ENCODE measurements at regions not wholly inside any gene's neighbourhood (a gene's known extent, or its start where the extent isn't known, plus 50 kb on each side); places are given as distances from the start of the nearest gene placed in this dataset.
A peak's percentile ranks its signal among the peaks of the same experiment; 100 is the strongest.

- H3K9me3 ChIP-seq (ENCODE audit: low read depth): no peaks in the 10 kb centered on the region
These were observed 1388.6 kb upstream of the PIK3C3 start for GRCh38 chr18:40566510-40566844.

GRCh38 chr18:40565805-40566509, 1389.1 kb upstream of the PIK3C3 start:
- DNase-seq (ENCODE audit: low read depth in 1 of 2, low spot score in 1 of 2): no peak
- Histone ChIP-seq H3K9me3 (ENCODE audit: low read depth) (no peaks in the 10 kb centered on the region), H3K36me3 (no peaks in the 10 kb centered on the region), H3K27me3 (no peaks in the 10 kb centered on the region), H3K4me3 (no peak overlapping the region), H3K27ac (no peak overlapping the region), H3K4me1 (ENCODE audit: low read depth) (no peaks in the 10 kb centered on the region)
- TF ChIP-seq CTCF (IDR thresholded peaks at IDR 0.05; ENCODE audit: low read depth, low read length): no peak

More at GRCh38 chr18:40566510-40566844, 1388.6 kb upstream of the PIK3C3 start:
- no peaks in the 10 kb centered on the region for H3K4me1 ChIP-seq (ENCODE audit: low read depth)
- DNase-seq (ENCODE audit: low read depth in 1 of 2, low spot score in 1 of 2): no peak
- H3K36me3 ChIP-seq: no peaks in the 10 kb centered on the region
- TF ChIP-seq CTCF (IDR thresholded peaks at IDR 0.05; ENCODE audit: low read depth, low read length): no peak
- H3K27me3 ChIP-seq: no peaks in the 10 kb centered on the region
- H3K27ac ChIP-seq: no peak overlapping the region
- H3K4me3 ChIP-seq: no peak overlapping the region

- no peak for TF ChIP-seq CTCF (IDR thresholded peaks at IDR 0.05; ENCODE audit: low read depth, low read length)
- no peaks in the 10 kb centered on the region for H3K36me3 ChIP-seq
- H3K27ac ChIP-seq: no peak overlapping the region
These were observed 1395.5 kb upstream of the PIK3C3 start for GRCh38 chr18:40559556-40559955.

GRCh38 chr18:40558706-40559392, 1396.2 kb upstream of the PIK3C3 start:
- Histone ChIP-seq H3K27me3 (no peaks in the 10 kb centered on the region), H3K36me3 (no peaks in the 10 kb centered on the region), H3K4me1 (ENCODE audit: low read depth) (peaks cover 3% of the 10 kb centered on the region), H3K27ac (no peak overlapping the region), H3K9me3 (ENCODE audit: low read depth) (no peaks in the 10 kb centered on the region), H3K4me3 (no peak overlapping the region)
- no peak for TF ChIP-seq CTCF (IDR thresholded peaks at IDR 0.05; ENCODE audit: low read depth, low read length)
- no peak for DNase-seq (ENCODE audit: low read depth in 1 of 2, low spot score in 1 of 2)

More at GRCh38 chr18:40559556-40559955, 1395.5 kb upstream of the PIK3C3 start:
- H3K27me3 ChIP-seq: no peaks in the 10 kb centered on the region
- no peaks in the 10 kb centered on the region for H3K9me3 ChIP-seq (ENCODE audit: low read depth)
- no peak for DNase-seq (ENCODE audit: low read depth in 1 of 2, low spot score in 1 of 2)
- H3K4me1 ChIP-seq (ENCODE audit: low read depth): peaks cover under 1% of the 10 kb centered on the region
- H3K4me3 ChIP-seq: no peak overlapping the region

GRCh38 chr18:40555914-40556313, 1399.1 kb upstream of the PIK3C3 start:
- peaks cover 3% of the 10 kb centered on the region for H3K4me1 ChIP-seq (ENCODE audit: low read depth)
- no peaks in the 10 kb centered on the region for H3K9me3 ChIP-seq (ENCODE audit: low read depth)
- no peaks in the 10 kb centered on the region for H3K36me3 ChIP-seq
- no peak overlapping the region for H3K27ac ChIP-seq
- H3K4me3 ChIP-seq: no peak overlapping the region
- peak in 1 of 2 donors; percentile 26 for DNase-seq (ENCODE audit: low read depth in 1 of 2, low spot score in 1 of 2)
- no peak for TF ChIP-seq CTCF (IDR thresholded peaks at IDR 0.05; ENCODE audit: low read depth, low read length)
- no peaks in the 10 kb centered on the region for H3K27me3 ChIP-seq

All from cardiac muscle cell (in vitro differentiated cells and primary cell).